ENCODE measurements at regions not wholly inside any gene's neighbourhood (a gene's known extent, or its start where the extent isn't known, plus 50 kb on each side); places are given as distances from the start of the nearest gene placed in this dataset.

DNA sequence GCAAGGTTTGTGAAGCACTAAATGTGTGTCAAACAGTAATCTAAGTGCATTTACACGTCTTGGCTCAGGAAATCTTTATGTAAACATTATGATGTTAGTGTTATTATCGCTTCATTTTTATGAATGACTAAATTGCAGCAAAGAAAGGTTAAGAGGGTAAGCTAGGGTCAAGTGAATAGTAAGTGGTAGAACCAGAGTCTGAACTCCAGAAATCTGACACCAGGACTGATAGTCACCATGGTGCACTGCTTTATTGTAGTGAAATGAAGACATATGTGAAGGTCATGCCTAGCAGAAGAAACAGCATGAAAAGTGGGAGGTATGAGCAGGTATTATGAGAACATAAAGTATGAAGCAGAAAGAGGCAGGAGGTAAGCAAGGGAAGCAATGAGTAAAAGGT lies 368.7 kb upstream of the TENM4 start:
- TF ChIP-seq ZNF565 (CRISPR knock-in tag; conservative IDR thresholded peaks at IDR 0.05; ENCODE audit: low read depth) (no peak), TOX (CRISPR knock-in tag; IDR thresholded peaks at IDR 0.05; ENCODE audit: borderline replicate concordance) (no peak), RARB (CRISPR knock-in tag; IDR thresholded peaks at IDR 0.05) (no peak), SNAI2 (CRISPR knock-in tag; IDR thresholded peaks at IDR 0.05) (no peak), CSDC2 (CRISPR knock-in tag; IDR thresholded peaks at IDR 0.05) (no peak), BACH2 (CRISPR knock-in tag; IDR thresholded peaks at IDR 0.05; ENCODE audit: borderline replicate concordance) (no peak)
- TF ChIP-seq, protein P1, sequence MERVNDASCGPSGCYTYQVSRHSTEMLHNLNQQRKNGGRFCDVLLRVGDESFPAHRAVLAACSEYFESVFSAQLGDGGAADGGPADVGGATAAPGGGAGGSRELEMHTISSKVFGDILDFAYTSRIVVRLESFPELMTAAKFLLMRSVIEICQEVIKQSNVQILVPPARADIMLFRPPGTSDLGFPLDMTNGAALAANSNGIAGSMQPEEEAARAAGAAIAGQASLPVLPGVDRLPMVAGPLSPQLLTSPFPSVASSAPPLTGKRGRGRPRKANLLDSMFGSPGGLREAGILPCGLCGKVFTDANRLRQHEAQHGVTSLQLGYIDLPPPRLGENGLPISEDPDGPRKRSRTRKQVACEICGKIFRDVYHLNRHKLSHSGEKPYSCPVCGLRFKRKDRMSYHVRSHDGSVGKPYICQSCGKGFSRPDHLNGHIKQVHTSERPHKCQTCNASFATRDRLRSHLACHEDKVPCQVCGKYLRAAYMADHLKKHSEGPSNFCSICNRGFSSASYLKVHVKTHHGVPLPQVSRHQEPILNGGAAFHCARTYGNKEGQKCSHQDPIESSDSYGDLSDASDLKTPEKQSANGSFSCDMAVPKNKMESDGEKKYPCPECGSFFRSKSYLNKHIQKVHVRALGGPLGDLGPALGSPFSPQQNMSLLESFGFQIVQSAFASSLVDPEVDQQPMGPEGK (CRISPR knock-in tag; IDR thresholded peaks at IDR 0.05; ENCODE audit: borderline replicate concordance): no peak

Measured in SK-N-SH treated with all-trans-retinoic acid at 6 μM for 48 hours (cell line).